GM21723 (cell line): ENCODE measurements at regions not wholly inside any gene's neighbourhood (a gene's known extent, or its start where the extent isn't known, plus 50 kb on each side); places are given as distances from the start of the nearest gene placed in this dataset.

Experiments used
- ATAC-seq: cut with Tn5 transposase; IDR thresholded peaks from one replicate; pipeline ENCODE4 v1.9.1; 2021; ENCODE audit warnings: mild to moderate bottlenecking, moderate library complexity; ENCODE audit not compliant: unreplicated experiment

DNA sequence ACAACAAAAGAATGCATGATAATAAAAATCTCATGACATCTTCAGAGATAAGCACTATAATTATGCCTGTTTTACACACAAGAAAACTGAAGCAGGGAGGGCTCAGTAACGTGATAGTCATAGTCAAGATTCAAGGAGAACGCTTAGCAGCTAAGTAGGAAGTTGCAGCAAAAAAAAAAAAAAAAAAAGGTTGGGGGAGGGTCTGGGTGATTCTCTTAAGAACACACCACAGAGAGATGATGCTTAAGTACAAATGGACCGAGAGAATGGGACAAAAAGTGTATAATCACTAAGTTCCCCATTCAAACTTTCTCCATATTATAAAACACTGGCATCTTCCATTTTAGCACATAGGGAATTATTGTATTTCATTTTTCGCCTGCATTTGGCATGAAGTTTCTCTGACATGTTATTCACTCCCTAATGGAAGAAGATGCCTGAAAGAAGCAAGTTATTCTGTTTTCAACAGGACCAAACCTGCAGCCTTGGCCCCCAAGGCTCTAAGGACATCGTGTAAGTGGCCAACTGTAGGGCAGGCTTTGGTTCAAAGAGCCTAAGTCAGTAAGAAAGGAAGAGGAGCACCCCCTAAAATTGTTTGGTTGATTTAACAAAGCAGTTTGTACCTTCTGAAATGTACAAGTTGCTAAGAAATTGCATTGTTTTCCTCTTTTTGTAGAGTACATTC lies 142.9 kb upstream of the TMPO start:
- ATAC-seq: no peak

DNA sequence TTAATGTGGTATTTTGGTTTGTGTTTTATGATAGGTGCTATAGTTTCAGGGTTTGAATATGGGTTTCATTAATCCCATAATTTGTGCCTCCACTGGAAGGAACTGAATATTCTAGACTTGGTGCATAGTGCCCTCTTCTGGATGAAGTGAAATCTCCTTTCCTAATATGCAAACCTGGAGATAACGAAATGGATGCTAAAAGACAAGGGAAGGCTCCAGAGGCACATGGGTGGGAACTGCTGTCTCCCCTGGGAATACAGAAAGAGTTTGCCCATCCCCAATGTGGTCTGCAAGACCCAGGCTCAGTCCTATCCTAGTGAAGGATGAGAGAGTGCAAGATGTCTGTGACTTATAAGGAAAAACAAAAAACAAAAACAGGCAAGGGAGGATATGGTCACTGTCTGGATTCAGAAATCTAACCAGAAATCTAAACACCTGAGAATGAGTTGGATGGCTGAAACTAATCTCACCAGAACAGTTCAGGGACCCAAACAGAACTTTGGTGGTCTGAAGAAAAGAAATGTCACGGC lies 142.3 kb upstream of the TMPO start:
- ATAC-seq: no peak

DNA sequence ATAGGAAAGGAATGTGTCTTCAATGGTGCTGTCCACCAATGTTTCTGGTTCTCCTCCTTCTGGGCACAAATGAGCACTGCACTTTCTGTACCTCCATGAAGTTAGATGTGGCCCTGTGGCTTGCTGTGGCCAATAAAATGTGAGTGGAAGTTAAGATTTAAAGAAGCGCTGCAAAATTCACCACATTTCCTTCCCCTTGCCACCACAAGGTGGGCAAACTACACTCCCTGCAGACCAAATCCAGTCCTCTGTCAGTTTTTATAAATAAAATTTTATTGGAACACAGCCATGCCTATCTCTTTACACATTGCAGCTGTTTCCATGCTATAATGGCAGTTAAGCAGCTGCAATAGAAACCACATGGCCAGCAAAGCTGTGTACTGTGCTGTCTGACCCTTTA lies 141.4 kb upstream of the TMPO start:
- ATAC-seq: no peak

GRCh38 chr12:98379106-98379505 lies 136.3 kb upstream of the TMPO start:
- no peak for ATAC-seq

DNA sequence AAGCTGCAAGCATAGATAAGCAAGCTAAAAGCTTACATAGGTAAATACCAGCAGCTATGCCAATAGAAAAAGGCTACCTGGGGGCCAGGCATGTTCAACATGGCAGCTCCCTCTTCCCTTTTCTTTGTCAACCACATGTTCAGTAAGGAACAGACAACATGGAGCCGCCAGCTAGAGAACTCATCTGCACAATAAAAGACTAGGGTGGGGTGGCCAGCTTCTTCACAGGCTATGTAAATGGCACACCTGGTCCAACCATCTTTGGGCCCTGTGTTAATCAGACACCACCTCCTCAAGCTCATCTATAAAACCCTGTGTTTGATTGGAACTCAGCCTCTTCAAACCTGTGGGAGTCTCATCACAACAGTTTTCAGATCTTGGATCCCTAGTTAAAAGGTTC lies 129.7 kb upstream of the TMPO start:
- ATAC-seq: no peak

DNA sequence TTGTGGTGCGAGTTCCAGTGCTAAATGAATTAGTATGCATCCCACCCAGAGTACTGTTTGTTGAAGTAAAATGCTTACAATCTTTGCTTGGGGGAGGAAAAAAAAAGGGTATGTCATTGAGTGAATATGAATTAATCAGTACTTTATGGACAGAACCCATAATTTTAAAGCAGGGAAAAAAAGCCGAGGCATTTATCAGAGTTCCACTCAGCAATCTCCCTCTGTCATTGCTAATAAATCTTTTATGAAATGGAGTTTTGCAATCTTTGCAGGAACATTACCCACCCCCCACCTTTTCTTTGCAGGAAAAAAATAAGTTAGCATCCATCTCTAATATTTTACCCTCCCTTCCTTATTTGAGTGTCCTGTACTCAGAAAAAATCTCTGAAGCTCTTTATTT lies 127.9 kb upstream of the TMPO start:
- ATAC-seq: no peak

GRCh38 chr12:98388126-98388525 lies 127.3 kb upstream of the TMPO start:
- no peak for ATAC-seq

DNA sequence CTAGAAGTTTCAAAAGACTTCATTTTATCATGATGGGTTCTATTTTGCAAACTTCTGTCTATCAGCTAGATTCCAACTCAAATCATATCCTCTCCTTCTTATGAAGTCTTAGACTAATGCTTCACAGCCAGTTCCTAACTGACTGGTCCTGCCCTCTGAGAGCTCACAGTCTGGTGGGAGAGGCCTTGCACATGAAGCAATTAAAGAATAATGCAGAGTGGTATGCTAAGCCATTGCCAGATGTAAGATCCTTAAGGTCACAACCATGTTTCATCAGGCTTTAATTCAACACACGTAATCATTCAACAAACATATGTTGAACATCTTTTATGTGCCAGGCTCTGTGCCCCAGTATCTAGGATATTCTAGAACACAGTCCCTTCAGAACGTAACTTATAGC lies 125.8 kb upstream of the TMPO start:
- no peak for ATAC-seq

DNA sequence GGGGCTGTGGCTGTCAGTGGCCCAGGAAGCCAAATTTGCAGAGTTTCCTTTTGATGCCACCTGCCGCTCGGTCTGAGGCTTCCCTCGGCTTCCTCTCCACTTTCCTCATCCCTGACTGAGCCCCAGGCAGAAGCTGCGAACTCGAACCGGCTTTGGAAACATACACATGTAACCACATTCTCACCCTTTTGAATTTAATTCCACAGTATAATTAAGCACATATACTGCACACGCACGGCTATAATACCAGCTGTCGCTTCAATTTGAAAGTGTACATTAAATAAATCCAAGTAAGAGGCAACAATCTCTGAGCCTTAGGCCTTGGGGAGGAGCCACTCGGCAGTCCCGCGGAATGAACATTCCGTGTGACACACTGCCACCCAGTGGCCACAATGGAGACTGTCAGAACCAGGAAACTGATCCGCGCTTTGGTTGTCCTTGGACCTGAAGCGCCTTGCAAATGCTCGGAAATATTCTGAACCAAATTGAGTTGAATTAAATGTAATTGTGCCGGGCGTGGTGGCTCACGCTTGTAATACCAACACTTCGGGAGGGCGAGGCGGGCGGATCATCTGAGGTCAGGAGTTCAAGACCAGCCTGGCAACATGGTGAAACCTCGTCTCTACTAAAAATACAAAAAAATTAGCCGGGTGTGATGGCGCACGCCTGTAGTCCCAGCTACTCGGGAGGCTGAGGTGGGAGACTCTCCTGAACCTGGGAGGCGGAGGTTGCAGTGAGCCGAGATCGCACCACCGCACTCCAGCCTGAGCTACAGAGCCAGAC lies 117.9 kb upstream of the TMPO start:
- ATAC-seq: peak; percentile 93

- ATAC-seq: peak; percentile 47
Observed at GRCh38 chr12:98399532-98399931, 115.9 kb upstream of the TMPO start.

GRCh38 chr12:98401427-98401826 lies 114.0 kb upstream of the TMPO start:
- no peak for ATAC-seq

DNA sequence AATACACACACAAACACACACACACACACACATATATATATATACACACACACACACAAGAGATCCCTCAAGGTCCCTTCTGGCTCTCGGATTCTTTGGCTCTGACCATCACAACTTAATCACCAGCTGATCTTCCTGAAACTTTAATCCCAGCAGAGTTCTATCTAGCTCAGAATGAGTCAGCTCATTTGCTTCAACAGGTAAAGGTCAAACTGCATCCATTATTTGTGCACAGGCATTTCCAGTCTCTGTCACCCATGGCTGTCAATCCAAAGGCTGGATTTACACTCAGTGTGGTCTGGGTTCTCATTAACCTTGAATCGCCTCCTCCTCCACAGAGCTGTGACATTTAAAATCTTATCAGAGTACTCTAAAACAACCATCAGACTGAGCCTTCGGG lies 113.3 kb upstream of the TMPO start:
- no peak for ATAC-seq

DNA sequence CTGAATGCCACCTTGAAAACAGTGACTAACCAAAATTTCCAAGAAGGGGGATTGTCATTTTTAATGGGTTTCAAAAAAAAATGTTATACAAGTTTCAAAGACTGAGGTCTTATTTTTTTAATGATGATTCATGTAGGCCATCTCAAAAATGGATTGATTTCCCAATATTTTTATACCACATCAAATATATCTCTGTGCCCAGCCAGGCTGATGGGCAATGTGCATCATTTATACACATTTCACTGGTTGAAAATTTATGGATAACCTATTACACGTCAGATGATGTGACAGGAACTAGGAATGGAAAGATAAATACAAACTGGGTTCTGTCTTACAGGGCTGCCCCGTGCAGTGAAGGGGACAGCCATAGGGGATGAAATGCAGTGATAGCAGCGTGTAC lies 112.7 kb upstream of the TMPO start:
- no peak for ATAC-seq

DNA sequence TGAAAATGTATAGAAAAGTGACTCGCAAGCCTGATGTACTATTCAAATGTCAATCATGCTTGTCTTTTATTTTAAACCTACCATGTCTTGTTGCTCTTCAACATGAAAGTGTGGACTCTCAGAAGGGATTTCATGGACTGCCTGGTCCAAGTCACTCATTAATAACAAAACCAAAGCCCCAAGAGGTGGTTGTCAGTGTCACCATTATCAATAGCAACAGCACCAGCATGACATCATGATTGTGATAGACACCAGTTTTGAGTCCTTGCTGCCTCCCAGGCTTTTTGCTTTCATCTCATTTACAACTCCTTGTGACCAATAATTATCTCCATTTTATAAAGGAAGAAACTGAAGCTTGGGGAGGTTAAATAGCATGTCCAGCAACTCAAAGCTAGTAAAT lies 112.0 kb upstream of the TMPO start:
- no peak for ATAC-seq

- ATAC-seq: no peak
Observed at GRCh38 chr12:98403936-98404335, 111.5 kb upstream of the TMPO start.

DNA sequence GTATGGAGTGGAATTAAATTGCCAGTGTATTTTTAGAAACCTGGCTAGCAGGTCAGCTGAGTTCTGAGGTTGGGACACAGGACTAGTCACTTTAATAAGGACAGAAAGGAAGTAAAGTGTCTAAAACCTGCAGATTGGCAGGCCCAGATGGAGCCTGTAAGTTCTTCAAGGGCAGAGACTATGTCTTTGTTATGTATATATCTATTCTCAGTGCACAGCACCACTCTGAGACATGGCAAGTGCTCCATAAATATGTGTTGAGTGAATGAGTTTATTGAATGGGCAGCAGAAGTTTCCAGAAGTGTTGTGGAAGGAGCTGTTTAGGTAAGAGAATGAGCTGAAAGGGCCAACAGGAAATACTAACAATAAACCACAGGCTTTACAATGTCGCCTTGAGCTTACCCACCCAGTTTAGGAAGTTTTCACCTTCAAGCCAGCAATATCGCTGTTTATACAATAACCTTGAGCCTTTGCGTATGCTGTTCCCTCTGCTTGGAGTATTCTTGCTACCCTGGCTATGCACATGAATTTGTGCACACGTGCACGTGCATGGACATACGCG lies 109.5 kb upstream of the TMPO start:
- no peak for ATAC-seq

DNA sequence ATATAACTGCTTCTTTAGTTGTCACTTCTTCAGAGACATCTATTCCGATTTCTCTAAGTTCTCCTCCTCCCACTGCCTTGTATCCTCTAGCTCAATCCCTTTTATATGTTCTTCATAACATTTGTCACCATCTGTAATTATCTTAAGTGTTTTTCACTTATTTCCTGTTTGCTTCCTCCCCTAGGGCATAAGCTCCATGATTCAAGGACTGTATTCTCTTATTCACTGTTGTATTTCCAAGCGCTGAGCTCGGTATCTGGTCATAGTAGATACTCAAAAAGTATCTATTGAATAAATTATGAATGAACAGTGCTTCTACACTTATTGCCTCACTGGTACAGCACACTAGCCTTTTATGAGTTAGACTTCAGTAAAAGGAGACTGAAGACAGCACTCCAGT lies 109.0 kb upstream of the TMPO start:
- ATAC-seq: no peak

GRCh38 chr12:98408681-98409080 lies 106.7 kb upstream of the TMPO start:
- no peak for ATAC-seq

GRCh38 chr12:98409548-98409947 lies 105.8 kb upstream of the TMPO start:
- no peak for ATAC-seq

DNA sequence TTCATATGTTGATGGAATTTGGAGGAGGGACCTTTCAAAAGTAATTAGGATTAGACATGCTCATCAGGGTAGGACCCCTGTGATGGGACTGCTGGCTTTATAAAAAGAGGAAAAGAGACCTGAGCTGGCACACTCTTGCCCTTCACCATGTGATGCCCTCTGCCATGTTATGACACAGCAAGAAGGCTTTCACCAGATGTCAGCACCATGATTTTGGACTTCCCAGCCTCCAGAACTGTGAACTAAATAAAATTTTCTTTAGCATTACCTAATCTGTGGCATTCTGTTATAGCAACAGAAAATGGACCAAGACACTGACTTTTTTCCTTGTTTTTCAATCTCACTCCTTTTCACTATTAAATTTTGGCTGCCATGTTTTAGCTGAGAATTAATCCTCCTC lies 105.0 kb upstream of the TMPO start:
- ATAC-seq: no peak

DNA sequence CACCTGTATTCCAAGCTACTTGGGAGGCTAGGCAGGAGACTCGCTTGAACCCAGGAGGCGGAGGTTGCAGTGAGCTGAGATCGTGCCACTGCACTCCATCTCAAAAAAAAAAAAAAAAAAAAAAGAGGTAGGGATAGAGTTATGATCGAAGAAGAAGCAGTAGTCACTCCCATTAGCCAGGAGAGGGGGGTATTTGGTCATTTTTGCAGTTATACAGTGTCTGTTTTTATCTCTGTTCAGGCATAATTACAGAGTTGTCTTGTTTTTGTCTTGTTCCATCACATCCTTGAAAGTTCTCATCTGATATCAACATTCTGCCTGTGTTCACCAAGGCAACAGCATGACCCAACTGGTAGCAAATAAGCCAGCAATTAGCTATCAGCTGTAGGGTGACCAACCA lies 98.5 kb upstream of the TMPO start:
- no peak for ATAC-seq

DNA sequence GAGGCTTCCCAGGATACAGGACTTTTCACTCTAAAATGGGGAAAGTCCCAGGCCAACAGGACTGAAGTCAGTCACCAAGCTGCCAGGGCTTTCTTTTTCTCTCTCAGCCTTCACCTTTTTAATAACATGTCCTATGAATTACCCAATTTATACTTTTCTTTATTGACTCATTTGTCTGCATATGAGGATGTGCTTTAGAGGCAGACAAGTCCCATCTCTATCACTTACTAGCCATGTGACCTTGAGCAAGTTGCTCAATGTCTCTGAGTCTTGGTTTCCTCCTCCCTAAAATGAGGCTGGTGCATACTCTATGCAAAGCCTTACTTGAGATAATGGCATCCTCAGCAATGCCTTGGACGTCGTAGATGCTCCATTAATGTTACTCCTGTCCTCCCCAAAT lies 98.1 kb upstream of the TMPO start:
- ATAC-seq: no peak
